Type B pancreatic cell (in vitro differentiated cells): ENCODE measurements at regions not wholly inside any gene's neighbourhood (a gene's known extent, or its start where the extent isn't known, plus 50 kb on each side); places are given as distances from the start of the nearest gene placed in this dataset.

Experiments
- DNase-seq: peaks from one replicate; pipeline ENCODE4 v3.0.0; 2021; ENCODE audit warnings: mixed read lengths; ENCODE audit not compliant: unreplicated experiment; ENCODE audit errors: extremely low spot score
- H3K27ac Mint-ChIP-seq: 2 replicates; pipeline ENCODE4 v1.8.0; 2021; ENCODE audit warnings: mild to moderate bottlenecking, mixed read lengths
- H3K27me3 Mint-ChIP-seq: 2 replicates; pipeline ENCODE4 v1.8.0; 2021; ENCODE audit warnings: mixed read lengths
- H3K36me3 Mint-ChIP-seq: 2 replicates; pipeline ENCODE4 v1.8.0; 2021; ENCODE audit warnings: mixed read lengths
- H3K4me1 Mint-ChIP-seq: one replicate; pipeline ENCODE4 v1.8.0; 2021; ENCODE audit warnings: mixed read lengths; ENCODE audit not compliant: unreplicated experiment
- H3K4me3 Mint-ChIP-seq: 2 replicates; pipeline ENCODE4 v1.8.0; 2021; ENCODE audit warnings: mild to moderate bottlenecking, mixed read lengths
- H3K9me3 Mint-ChIP-seq: 2 replicates; pipeline ENCODE4 v1.8.0; 2021; ENCODE audit warnings: mixed read lengths
- TF ChIP-seq, protein P1 (sequence below): fragments of 200-600 bp; sonication (generic); conservative IDR thresholded peaks from 2 replicates; pipeline ENCODE4 v1.5.0; 2021; ENCODE audit warnings: antibody characterized with exemption, mild to moderate bottlenecking

DNA sequence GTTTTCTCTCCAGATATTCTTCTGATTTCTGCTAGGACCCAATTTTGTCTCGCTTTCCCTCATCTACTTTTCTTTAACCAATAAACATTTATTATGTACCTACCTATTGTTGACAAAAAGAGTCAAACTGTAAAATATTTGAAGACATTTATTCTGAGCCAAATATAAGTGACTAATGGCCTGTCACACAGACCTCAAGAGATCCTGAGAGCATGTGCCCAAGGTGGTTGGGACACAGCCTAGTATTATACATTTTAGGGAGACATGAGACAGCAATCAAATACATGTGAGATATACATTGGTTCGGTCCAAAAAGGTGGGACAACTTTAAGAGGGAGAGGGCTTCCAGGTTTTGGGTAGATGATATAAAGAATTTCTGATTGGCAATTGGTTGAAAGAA lies 191.8 kb downstream of the NXNL2 start:
- TF ChIP-seq, protein P1, sequence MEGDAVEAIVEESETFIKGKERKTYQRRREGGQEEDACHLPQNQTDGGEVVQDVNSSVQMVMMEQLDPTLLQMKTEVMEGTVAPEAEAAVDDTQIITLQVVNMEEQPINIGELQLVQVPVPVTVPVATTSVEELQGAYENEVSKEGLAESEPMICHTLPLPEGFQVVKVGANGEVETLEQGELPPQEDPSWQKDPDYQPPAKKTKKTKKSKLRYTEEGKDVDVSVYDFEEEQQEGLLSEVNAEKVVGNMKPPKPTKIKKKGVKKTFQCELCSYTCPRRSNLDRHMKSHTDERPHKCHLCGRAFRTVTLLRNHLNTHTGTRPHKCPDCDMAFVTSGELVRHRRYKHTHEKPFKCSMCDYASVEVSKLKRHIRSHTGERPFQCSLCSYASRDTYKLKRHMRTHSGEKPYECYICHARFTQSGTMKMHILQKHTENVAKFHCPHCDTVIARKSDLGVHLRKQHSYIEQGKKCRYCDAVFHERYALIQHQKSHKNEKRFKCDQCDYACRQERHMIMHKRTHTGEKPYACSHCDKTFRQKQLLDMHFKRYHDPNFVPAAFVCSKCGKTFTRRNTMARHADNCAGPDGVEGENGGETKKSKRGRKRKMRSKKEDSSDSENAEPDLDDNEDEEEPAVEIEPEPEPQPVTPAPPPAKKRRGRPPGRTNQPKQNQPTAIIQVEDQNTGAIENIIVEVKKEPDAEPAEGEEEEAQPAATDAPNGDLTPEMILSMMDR: no peak
- Mint-ChIP-seq H3K36me3 (no peaks in the 10 kb centered on the region), H3K9me3 (peaks cover 9% of the 10 kb centered on the region), H3K4me1 (peaks cover 9% of the 10 kb centered on the region), H3K4me3 (no peak overlapping the region), H3K27me3 (peaks cover 6% of the 10 kb centered on the region), H3K27ac (no peak overlapping the region)
- no peak for DNase-seq

DNA sequence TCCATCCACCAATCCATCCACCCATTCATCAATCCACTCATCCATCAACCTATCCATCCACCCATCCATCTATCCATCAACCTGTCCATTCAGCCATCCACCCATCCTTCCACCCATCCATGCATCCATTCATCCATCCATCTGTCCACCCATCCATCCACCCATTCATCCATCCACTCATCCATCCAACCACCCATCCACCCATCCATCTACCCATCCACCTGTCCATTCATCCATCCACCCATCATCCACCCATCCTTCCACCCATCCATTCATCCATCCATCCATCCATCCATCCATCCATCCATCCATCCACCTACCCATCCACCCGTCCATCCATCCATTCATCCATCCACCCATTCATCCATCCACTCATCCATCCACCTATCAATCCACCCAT lies 195.8 kb downstream of the NXNL2 start:
- Mint-ChIP-seq H3K36me3 (no peaks in the 10 kb centered on the region), H3K27me3 (peaks cover 6% of the 10 kb centered on the region), H3K9me3 (peaks cover 9% of the 10 kb centered on the region), H3K27ac (no peak overlapping the region), H3K4me3 (no peak overlapping the region), H3K4me1 (peaks cover 7% of the 10 kb centered on the region)
- DNase-seq: no peak
- TF ChIP-seq, protein P1: no peak

DNA sequence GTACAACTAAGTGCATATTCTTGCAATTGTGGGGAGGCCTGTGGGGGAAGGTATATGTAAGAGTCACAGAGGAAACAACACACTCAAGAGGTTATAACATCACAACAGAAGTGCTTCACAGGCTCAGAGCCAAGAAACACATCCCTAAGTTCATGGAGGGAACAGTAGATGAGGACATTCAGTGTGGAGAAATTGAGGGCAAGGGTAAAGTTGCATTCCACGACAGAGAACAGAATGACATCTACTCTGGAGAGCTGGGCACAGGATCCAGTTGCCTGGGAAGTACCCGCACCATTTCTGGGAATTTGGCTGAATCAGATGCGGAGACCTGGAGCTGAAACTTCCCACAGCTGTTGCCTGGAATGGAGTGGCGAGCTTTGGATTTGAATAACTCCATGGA lies 197.2 kb downstream of the NXNL2 start:
- Mint-ChIP-seq H3K4me1 (peaks cover 7% of the 10 kb centered on the region), H3K27me3 (peaks cover 3% of the 10 kb centered on the region), H3K9me3 (peaks cover 9% of the 10 kb centered on the region), H3K27ac (no peak overlapping the region), H3K36me3 (no peaks in the 10 kb centered on the region), H3K4me3 (no peak overlapping the region)
- DNase-seq: no peak
- TF ChIP-seq, protein P1: no peak

DNA sequence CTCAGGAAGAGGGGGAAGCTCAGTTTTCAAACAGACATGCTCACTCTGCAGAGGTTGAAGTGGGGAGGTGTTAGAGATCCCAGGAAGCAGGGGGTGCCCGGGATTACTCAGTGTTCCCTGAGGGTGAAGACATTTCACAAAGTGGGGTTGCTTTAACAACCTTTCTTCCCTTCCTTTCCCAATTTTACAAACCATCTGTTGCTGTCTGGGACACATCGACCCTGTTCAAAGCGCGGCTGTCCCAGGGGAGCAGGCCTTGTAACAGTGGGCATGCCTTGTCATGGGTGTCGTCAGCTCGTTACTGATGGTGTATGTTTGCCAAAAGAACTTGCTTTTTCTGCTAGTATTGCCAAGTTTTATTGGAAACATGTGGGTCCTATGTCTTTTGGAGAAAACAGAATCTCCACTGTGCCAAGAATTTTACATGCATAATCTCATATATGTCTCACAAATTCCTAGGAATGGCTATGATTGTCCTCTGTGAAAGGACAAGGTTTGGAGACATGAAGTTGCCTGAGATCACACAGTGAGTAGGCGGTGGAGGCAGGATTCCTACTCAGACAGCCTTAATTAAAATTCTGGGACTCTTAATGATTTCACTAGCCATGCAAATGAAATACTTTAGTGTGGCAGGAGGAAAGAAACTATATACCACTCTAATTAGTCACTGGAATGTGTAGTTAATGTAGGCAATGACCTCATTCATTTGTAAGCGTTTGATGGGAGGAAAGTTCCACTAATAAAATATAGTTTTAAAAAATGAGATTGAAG lies 198.9 kb downstream of the NXNL2 start:
- Mint-ChIP-seq H3K4me3 (no peak overlapping the region), H3K36me3 (no peaks in the 10 kb centered on the region), H3K9me3 (peaks cover 6% of the 10 kb centered on the region), H3K27me3 (no peaks in the 10 kb centered on the region), H3K4me1 (peaks cover 13% of the 10 kb centered on the region), H3K27ac (no peak overlapping the region)
- TF ChIP-seq, protein P1: no peak
- DNase-seq: no peak

DNA sequence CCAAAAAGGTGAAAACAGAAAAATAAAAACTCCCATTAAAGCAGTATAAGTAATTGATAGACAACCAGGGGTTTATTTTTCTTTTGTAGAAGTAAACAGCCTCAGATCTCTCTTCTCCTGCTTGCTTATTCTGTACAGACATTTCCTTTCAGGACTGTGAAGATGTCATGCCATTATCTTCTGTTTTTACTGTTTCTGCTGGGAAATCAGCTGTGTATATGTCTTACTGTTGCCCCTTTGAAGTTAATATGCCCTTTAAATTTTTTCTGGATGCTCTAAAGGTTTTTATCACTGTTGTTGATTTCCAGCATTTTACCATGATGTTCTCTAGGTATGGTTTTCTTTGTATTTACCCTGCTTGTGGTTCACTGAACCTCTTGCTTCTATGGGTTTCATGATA lies 199.5 kb downstream of the NXNL2 start:
- no peak for DNase-seq
- Mint-ChIP-seq H3K9me3 (no peaks in the 10 kb centered on the region), H3K36me3 (no peaks in the 10 kb centered on the region), H3K4me3 (no peak overlapping the region), H3K4me1 (peaks cover 14% of the 10 kb centered on the region), H3K27ac (no peak overlapping the region), H3K27me3 (no peaks in the 10 kb centered on the region)
- TF ChIP-seq, protein P1: no peak
